ENCODE measurements at regions not wholly inside any gene's neighbourhood (a gene's known extent, or its start where the extent isn't known, plus 50 kb on each side); places are given as distances from the start of the nearest gene placed in this dataset.

DNA sequence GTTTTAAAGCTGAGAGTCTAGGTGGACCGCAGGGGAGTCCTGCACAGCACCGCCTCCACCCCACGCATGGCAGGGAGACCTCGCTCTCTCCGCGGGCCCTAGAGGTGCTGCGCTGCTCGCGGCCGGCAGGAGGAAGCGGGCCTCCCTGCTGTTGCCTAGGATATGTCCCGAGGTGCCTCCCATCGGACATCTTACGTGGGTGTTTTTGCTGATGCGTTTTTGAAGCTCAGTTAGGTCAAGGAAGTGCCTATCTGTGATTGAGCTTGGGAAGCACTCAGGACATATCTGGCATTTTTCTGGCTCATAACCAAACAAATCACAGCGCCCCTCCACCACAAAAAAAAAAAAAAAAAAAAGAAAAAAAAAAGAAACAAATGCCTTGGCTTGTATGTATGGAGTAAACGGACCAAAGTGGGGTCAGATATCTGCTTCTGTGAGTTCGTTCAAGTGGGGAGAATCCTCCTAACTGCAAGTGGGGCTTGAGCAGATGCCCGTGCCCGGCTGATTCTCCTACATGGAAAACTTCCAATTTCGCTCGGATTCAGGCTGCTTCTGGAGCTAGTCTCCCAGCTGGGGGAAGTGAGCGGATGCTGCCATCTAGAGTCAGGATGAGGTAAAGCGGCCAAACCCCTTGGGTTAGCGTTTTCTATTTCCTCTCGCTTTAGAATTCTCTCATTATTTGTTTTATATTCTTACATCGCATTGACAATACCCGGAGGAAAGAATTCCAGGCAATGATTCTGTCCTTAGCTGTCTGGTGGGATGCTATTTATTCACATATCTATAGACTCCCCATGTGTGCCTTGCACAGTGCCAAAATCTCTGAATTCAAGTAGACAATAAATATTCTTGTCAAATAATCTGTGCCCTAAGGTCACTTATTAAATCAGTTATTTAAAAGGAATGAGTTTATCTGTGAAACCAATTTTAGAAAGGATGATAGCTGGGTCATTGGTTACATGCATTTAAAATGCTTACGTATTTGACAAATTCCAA lies 95.3 kb downstream of the CD8B2 start:
- no peaks in the 10 kb centered on the region for H4K20me1 ChIP-seq (ENCODE audit: insufficient read depth)
- ChIA-PET POLR2A (interaction anchor here (0.9 to 1.0 kb wide), 2 partner anchors 19 to 389 kb away, joined by 3 read pairs; no protein-coding TSS in a partner anchor), CTCF (interaction anchor here (0.6 to 2.0 kb wide), 18 partner anchors 9 to 1679 kb away, joined by 3 to 45 read pairs (median 3); no protein-coding TSS in a partner anchor), RAD21 (ENCODE audit: low non-redundant PET in 1 of 2, low total read pairs in 2 of 2, uncharacterized antibody in 2 of 2, unreplicated experiment in 2 of 2) (interaction anchor here (0.7 to 1.7 kb wide), 5 partner anchors 19 to 663 kb away, joined by 4 to 7 read pairs (median 6); no protein-coding TSS in a partner anchor)
- peaks cover 3 to 11% of the 10 kb centered on the region in 2 experiments; a peak in 3 of 4 replicates for H3K4me1 ChIP-seq (ENCODE audit: control insufficient read depth in 1 of 2, insufficient read depth in 2 of 2, low read length in 2 of 2)
- ATAC-seq (peak; percentile 99), DNase-seq (ENCODE audit: low read depth, low spot score) (peak; percentile 66)
- intact Hi-C loops (cut with micrococcal nuclease) = loop anchor here (1.0 to 10.0 kb wide), 6 partner anchors 318 to 1295 kb away; no protein-coding TSS in a partner anchor
- no TSS peak for BruUV-seq (replicated peaks)
- H3K27me3 ChIP-seq (ENCODE audit: insufficient read depth, low read length) = 0 out of 2 replicates have a peak, but pooled peaks cover 5% of the 10 kb centered on the region
- peak overlapping the region; percentile 43 to 52 for H3K4me3 ChIP-seq (replicated peaks in 1 of 2; ENCODE audit: low read depth in 1 of 2, low read length in 2 of 2)
- no peaks in the 10 kb centered on the region for H3K36me3 ChIP-seq (ENCODE audit: control insufficient read depth in 1 of 2, insufficient read depth in 2 of 2, low read length in 2 of 2)
- peak overlapping the region; percentile 81 for H3K4me2 ChIP-seq (ENCODE audit: low read length)
- no peaks in the 10 kb centered on the region for H3K79me2 ChIP-seq (ENCODE audit: insufficient read depth, low read length)
- H2AFZ ChIP-seq (ENCODE audit: low read depth, low read length, poor library complexity, severe bottlenecking) = peak overlapping the region; percentile 86
- H3K27ac ChIP-seq (ENCODE audit: low read depth, low read length) = no peak overlapping the region
- H3K9me2 ChIP-seq (ENCODE audit: insufficient read depth) = no peaks in the 10 kb centered on the region
- no peaks in the 10 kb centered on the region for H3K9me3 ChIP-seq (ENCODE audit: control insufficient read depth in 1 of 2, insufficient read depth in 1 of 2, low read depth in 1 of 2, low read length in 2 of 2)
- H3K9ac ChIP-seq (ENCODE audit: low read length) = no peak overlapping the region
- TF ChIP-seq, protein P1, sequence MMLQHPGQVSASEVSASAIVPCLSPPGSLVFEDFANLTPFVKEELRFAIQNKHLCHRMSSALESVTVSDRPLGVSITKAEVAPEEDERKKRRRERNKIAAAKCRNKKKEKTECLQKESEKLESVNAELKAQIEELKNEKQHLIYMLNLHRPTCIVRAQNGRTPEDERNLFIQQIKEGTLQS (IDR thresholded peaks at IDR 0.05) = no peak
- TF ChIP-seq CBX3 (IDR thresholded peaks at IDR 0.05; ENCODE audit: low read depth) (no peak), POLR2A (IDR thresholded peaks at IDR 0.05; ENCODE audit: borderline replicate concordance, extremely low read depth, insufficient read depth, insufficient read length) (no peak), ZFX (IDR thresholded peaks at IDR 0.05) (no peak), RAD21 (IDR thresholded peaks at IDR 0.05; ENCODE audit: low read depth) (peak; percentile 89), ELF1 (IDR thresholded peaks at IDR 0.05; ENCODE audit: borderline replicate concordance, low read depth) (no peak), SRF (IDR thresholded peaks at IDR 0.05; ENCODE audit: low read depth) (no peak), FOSL1 (IDR thresholded peaks at IDR 0.05; ENCODE audit: low read depth) (no peak), EZH2 (IDR thresholded peaks at IDR 0.05) (no peak), EGR1 (IDR thresholded peaks at IDR 0.05; ENCODE audit: low read depth) (0 out of 2 replicates have a peak, but pooled peaks have one; percentile 30), POLR2AphosphoS5 (IDR thresholded peaks at IDR 0.05; ENCODE audit: low read depth, low read length) (no peak), ZNF274 (IDR thresholded peaks at IDR 0.05; ENCODE audit: low read depth, low read length) (no peak), CEBPB (IDR thresholded peaks at IDR 0.05; ENCODE audit: low read depth) (no peak)
- TF ChIP-seq, protein P2, sequence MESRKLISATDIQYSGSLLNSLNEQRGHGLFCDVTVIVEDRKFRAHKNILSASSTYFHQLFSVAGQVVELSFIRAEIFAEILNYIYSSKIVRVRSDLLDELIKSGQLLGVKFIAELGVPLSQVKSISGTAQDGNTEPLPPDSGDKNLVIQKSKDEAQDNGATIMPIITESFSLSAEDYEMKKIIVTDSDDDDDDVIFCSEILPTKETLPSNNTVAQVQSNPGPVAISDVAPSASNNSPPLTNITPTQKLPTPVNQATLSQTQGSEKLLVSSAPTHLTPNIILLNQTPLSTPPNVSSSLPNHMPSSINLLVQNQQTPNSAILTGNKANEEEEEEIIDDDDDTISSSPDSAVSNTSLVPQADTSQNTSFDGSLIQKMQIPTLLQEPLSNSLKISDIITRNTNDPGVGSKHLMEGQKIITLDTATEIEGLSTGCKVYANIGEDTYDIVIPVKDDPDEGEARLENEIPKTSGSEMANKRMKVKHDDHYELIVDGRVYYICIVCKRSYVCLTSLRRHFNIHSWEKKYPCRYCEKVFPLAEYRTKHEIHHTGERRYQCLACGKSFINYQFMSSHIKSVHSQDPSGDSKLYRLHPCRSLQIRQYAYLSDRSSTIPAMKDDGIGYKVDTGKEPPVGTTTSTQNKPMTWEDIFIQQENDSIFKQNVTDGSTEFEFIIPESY (IDR thresholded peaks at IDR 0.05; ENCODE audit: extremely low read depth, insufficient replicate concordance, low read length) = no peak
- TF ChIP-seq, protein P3, sequence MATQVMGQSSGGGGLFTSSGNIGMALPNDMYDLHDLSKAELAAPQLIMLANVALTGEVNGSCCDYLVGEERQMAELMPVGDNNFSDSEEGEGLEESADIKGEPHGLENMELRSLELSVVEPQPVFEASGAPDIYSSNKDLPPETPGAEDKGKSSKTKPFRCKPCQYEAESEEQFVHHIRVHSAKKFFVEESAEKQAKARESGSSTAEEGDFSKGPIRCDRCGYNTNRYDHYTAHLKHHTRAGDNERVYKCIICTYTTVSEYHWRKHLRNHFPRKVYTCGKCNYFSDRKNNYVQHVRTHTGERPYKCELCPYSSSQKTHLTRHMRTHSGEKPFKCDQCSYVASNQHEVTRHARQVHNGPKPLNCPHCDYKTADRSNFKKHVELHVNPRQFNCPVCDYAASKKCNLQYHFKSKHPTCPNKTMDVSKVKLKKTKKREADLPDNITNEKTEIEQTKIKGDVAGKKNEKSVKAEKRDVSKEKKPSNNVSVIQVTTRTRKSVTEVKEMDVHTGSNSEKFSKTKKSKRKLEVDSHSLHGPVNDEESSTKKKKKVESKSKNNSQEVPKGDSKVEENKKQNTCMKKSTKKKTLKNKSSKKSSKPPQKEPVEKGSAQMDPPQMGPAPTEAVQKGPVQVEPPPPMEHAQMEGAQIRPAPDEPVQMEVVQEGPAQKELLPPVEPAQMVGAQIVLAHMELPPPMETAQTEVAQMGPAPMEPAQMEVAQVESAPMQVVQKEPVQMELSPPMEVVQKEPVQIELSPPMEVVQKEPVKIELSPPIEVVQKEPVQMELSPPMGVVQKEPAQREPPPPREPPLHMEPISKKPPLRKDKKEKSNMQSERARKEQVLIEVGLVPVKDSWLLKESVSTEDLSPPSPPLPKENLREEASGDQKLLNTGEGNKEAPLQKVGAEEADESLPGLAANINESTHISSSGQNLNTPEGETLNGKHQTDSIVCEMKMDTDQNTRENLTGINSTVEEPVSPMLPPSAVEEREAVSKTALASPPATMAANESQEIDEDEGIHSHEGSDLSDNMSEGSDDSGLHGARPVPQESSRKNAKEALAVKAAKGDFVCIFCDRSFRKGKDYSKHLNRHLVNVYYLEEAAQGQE (IDR thresholded peaks at IDR 0.05; ENCODE audit: low read depth) = no peak
- TF ChIP-seq, protein P4, sequence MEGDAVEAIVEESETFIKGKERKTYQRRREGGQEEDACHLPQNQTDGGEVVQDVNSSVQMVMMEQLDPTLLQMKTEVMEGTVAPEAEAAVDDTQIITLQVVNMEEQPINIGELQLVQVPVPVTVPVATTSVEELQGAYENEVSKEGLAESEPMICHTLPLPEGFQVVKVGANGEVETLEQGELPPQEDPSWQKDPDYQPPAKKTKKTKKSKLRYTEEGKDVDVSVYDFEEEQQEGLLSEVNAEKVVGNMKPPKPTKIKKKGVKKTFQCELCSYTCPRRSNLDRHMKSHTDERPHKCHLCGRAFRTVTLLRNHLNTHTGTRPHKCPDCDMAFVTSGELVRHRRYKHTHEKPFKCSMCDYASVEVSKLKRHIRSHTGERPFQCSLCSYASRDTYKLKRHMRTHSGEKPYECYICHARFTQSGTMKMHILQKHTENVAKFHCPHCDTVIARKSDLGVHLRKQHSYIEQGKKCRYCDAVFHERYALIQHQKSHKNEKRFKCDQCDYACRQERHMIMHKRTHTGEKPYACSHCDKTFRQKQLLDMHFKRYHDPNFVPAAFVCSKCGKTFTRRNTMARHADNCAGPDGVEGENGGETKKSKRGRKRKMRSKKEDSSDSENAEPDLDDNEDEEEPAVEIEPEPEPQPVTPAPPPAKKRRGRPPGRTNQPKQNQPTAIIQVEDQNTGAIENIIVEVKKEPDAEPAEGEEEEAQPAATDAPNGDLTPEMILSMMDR (IDR thresholded peaks at IDR 0.05 in 2 of 3, conservative IDR thresholded peaks at IDR 0.05 in 1 of 3; ENCODE audit: borderline replicate concordance in 1 of 3, insufficient read depth in 1 of 3, low read depth in 2 of 3, low read length in 2 of 3) = peak; percentile 78 to 90 (median 84)
- TF ChIP-seq, protein P5, sequence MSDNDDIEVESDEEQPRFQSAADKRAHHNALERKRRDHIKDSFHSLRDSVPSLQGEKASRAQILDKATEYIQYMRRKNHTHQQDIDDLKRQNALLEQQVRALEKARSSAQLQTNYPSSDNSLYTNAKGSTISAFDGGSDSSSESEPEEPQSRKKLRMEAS (IDR thresholded peaks at IDR 0.05) = peak; percentile 12; the same call in 1 of the 2 replicates

Data from HCT116 (cell line).